Breast epithelium (tissue), 4 donors: ENCODE measurements at regions not wholly inside any gene's neighbourhood (a gene's known extent, or its start where the extent isn't known, plus 50 kb on each side); places are given as distances from the start of the nearest gene placed in this dataset.

Experiments
- DNase-seq, 2 donors: peaks; one replicate each; pipeline ENCODE4 v3.0.0-alpha.2; 2019; ENCODE audit warnings: low spot score in 2 of 2
- H3K27ac ChIP-seq, 2 donors: fragments of 200-600 bp; sonication (generic) in 1 of 2; one replicate each; pipeline ENCODE4 v1.5.1; 2016 to 2019; ENCODE audit warnings: mild to moderate bottlenecking in 1 of 2
- H3K27me3 ChIP-seq, 2 donors: fragments of 200-600 bp; sonication (generic) in 1 of 2; one replicate each; pipeline versions ENCODE4 v1.5.1 to v1.6.0; 2017 to 2019; ENCODE audit warnings: control low read depth in 1 of 2, mild to moderate bottlenecking in 1 of 2
- H3K36me3 ChIP-seq: fragments of 200-600 bp; one replicate; pipeline ENCODE4 v1.5.1; 2019
- H3K4me1 ChIP-seq, 2 donors: fragments of 200-600 bp; sonication (generic); one replicate each; pipeline ENCODE4 v1.5.1; 2016 to 2019; ENCODE audit warnings: control low read depth in 1 of 2
- H3K4me3 ChIP-seq, 3 donors: fragments of 200-600 bp; sonication (generic); 1 replicate in 2 of 3; 2 replicates in 1 of 3; pipeline ENCODE4 v1.5.1; 2016 to 2019; ENCODE audit warnings: mild to moderate bottlenecking in 3 of 3, moderate library complexity in 2 of 3
- H3K9me3 ChIP-seq, 2 donors: fragments of 200-600 bp; sonication (generic) in 1 of 2; one replicate each; pipeline ENCODE4 v1.5.1; 2016 to 2019; ENCODE audit warnings: control low read depth in 1 of 2
- CTCF ChIP-seq, 3 donors: fragments of 450-650 bp; IDR thresholded peaks; one replicate each; pipeline ENCODE4 v1.5.1; 2016 to 2017; ENCODE audit warnings: antibody characterized with exemption in 3 of 3, mild to moderate bottlenecking in 3 of 3, moderate library complexity in 3 of 3
- POLR2A ChIP-seq: fragments of 450-650 bp; IDR thresholded peaks from one replicate; pipeline ENCODE4 v1.6.1; 2016; ENCODE audit warnings: antibody characterized with exemption, mild to moderate bottlenecking, moderate library complexity
- POLR2AphosphoS5 ChIP-seq, 3 donors: sonication (generic); formaldehyde crosslinking; IDR thresholded peaks; one replicate each; pipeline ENCODE4 v1.6.1; 2017; ENCODE audit warnings: antibody characterized with exemption in 3 of 3
- intact Hi-C: fragments of 100-400 bp; cut with DNase I; formaldehyde crosslinking; loops from one replicate; pipeline ENCODE4 v1.15.1; 2023; ENCODE audit warnings: low total_unique reads

GRCh38 chr7:1330801-1331425 lies 98.2 kb downstream of the UNCX start:
- Histone ChIP-seq H3K27me3 (peaks cover 0 to 50% of the 10 kb centered on the region in 2 donors), H3K36me3 (no peaks in the 10 kb centered on the region), H3K4me3 (no peak overlapping the region), H3K27ac (no peak overlapping the region), H3K4me1 (no peaks in the 10 kb centered on the region), H3K9me3 (peaks cover 6% of the 10 kb centered on the region in 2 donors)
- no peak for TF ChIP-seq CTCF (IDR thresholded peaks at IDR 0.05)
- TF ChIP-seq POLR2AphosphoS5 (IDR thresholded peaks at IDR 0.05) = no peak
- TF ChIP-seq POLR2A = no peak
- intact Hi-C loops = no loop called here
- DNase-seq = no peak

GRCh38 chr7:1331561-1332467 lies 99.1 kb downstream of the UNCX start:
- H3K36me3 ChIP-seq = no peaks in the 10 kb centered on the region
- peaks cover 13 to 14% of the 10 kb centered on the region in 2 donors for H3K9me3 ChIP-seq
- H3K27me3 ChIP-seq = peaks cover 0 to 42% of the 10 kb centered on the region in 2 donors
- no peak overlapping the region for H3K27ac ChIP-seq
- H3K4me1 ChIP-seq = no peaks in the 10 kb centered on the region
- no peak overlapping the region for H3K4me3 ChIP-seq
- DNase-seq = no peak
- intact Hi-C loops = no loop called here
- TF ChIP-seq POLR2A (no peak), POLR2AphosphoS5 (IDR thresholded peaks at IDR 0.05) (no peak), CTCF (IDR thresholded peaks at IDR 0.05) (no peak)

- H3K36me3 ChIP-seq = no peaks in the 10 kb centered on the region
- H3K4me1 ChIP-seq = no peaks in the 10 kb centered on the region
- peaks cover 0 to 47% of the 10 kb centered on the region in 2 donors for H3K27me3 ChIP-seq
- no peak for DNase-seq
- no peak overlapping the region for H3K4me3 ChIP-seq
- H3K9me3 ChIP-seq = peaks cover 15 to 22% of the 10 kb centered on the region in 2 donors
- intact Hi-C loops = no loop called here
- no peak overlapping the region for H3K27ac ChIP-seq
- TF ChIP-seq CTCF (IDR thresholded peaks at IDR 0.05) = no peak
- TF ChIP-seq POLR2AphosphoS5 (IDR thresholded peaks at IDR 0.05) = no peak
- TF ChIP-seq POLR2A = no peak
These were observed 103.8 kb downstream of the UNCX start for GRCh38 chr7:1336509-1336908.

- H3K4me3 ChIP-seq = no peak overlapping the region
- intact Hi-C loops = no loop called here
- no peaks in the 10 kb centered on the region for H3K4me1 ChIP-seq
- H3K27ac ChIP-seq = no peak overlapping the region
- TF ChIP-seq POLR2A (no peak), CTCF (IDR thresholded peaks at IDR 0.05) (no peak), POLR2AphosphoS5 (IDR thresholded peaks at IDR 0.05) (no peak)
- H3K36me3 ChIP-seq = no peaks in the 10 kb centered on the region
- H3K9me3 ChIP-seq = peaks cover 12 to 22% of the 10 kb centered on the region in 2 donors
- H3K27me3 ChIP-seq = peaks cover 0 to 32% of the 10 kb centered on the region in 2 donors
- no peak for DNase-seq
These were observed 106.9 kb downstream of the UNCX start for GRCh38 chr7:1339611-1340010.

GRCh38 chr7:1340031-1340430 lies 107.4 kb downstream of the UNCX start:
- Histone ChIP-seq H3K9me3 (peaks cover 12 to 22% of the 10 kb centered on the region in 2 donors), H3K27me3 (peaks cover 0 to 29% of the 10 kb centered on the region in 2 donors), H3K36me3 (no peaks in the 10 kb centered on the region), H3K4me3 (no peak overlapping the region), H3K4me1 (no peaks in the 10 kb centered on the region), H3K27ac (no peak overlapping the region)
- TF ChIP-seq POLR2A (no peak), CTCF (IDR thresholded peaks at IDR 0.05) (no peak), POLR2AphosphoS5 (IDR thresholded peaks at IDR 0.05) (no peak)
- no peak for DNase-seq
- intact Hi-C loops = no loop called here
